Activated CD4-positive, alpha-beta T cell treated with anti-CD3 and anti-CD28 coated beads, Interleukin-2, amount 10 ng/mL, durations not matched to agents 24 days and 14 days (primary cell): ENCODE measurements at regions not wholly inside any gene's neighbourhood (a gene's known extent, or its start where the extent isn't known, plus 50 kb on each side); places are given as distances from the start of the nearest gene placed in this dataset.

Experiments used
- DNase-seq: peaks from one replicate; pipeline ENCODE4 v3.0.0; 2022
- H3K27ac Mint-ChIP-seq: one replicate; pipeline ENCODE4 v1.8.0; 2022; ENCODE audit warnings: mild to moderate bottlenecking, mixed read lengths
- H3K27me3 Mint-ChIP-seq: one replicate; pipeline ENCODE4 v1.8.0; 2022; ENCODE audit warnings: mixed read lengths
- H3K36me3 Mint-ChIP-seq: one replicate; pipeline ENCODE4 v1.8.0; 2022; ENCODE audit warnings: low read depth, mild to moderate bottlenecking, mixed read lengths
- H3K4me1 Mint-ChIP-seq: one replicate; pipeline ENCODE4 v1.8.0; 2021; ENCODE audit warnings: mixed read lengths
- H3K4me3 Mint-ChIP-seq: one replicate; pipeline ENCODE4 v1.8.0; 2022; ENCODE audit warnings: mild to moderate bottlenecking, moderate library complexity, mixed read lengths
- H3K9me3 Mint-ChIP-seq: one replicate; pipeline ENCODE4 v1.8.0; 2021; ENCODE audit warnings: mixed read lengths
- intact Hi-C: fragments of 100-400 bp; cut with micrococcal nuclease; formaldehyde crosslinking; loops from one replicate; pipeline ENCODE4 v1.15.1; 2023

- H3K27me3 Mint-ChIP-seq, result no peaks in the 10 kb centered on the region
- intact Hi-C loops, result no loop called here
- H3K9me3 Mint-ChIP-seq, result no peaks in the 10 kb centered on the region
- H3K4me1 Mint-ChIP-seq, result no peaks in the 10 kb centered on the region
- DNase-seq, result no peak
- H3K4me3 Mint-ChIP-seq, result no peak overlapping the region
- H3K36me3 Mint-ChIP-seq, result no peaks in the 10 kb centered on the region
- no peak overlapping the region for H3K27ac Mint-ChIP-seq
Observed at GRCh38 chr6:113427617-113428016, 429.5 kb upstream of the MARCKS start.

DNA sequence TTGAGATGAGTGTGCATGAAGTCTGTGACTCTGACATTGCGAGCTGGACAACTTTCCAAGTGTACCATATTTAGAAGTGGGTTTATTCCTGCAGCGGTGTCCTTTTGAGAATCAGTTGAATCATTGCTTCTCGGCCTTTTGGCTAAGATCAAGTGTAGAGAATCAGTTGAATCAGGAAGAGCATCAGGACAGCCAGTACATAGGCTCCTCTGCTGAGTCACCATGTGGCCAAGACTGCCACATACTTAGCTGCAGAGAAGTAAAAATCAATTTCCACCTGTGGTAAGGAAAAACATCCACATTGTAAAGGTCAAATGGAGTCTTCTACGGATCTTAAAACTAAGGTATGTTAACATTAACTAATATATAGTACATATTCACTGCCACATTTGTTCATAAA lies 428.4 kb upstream of the MARCKS start:
- Mint-ChIP-seq H3K4me1 (no peaks in the 10 kb centered on the region), H3K4me3 (no peak overlapping the region)

GRCh38 chr6:113432521-113433334 lies 424.4 kb upstream of the MARCKS start:
- no peak for DNase-seq
- Mint-ChIP-seq H3K9me3 (no peaks in the 10 kb centered on the region), H3K27ac (no peak overlapping the region), H3K4me3 (no peak overlapping the region), H3K4me1 (no peaks in the 10 kb centered on the region), H3K36me3 (no peaks in the 10 kb centered on the region), H3K27me3 (no peaks in the 10 kb centered on the region)
- intact Hi-C loops, result no loop called here

More for the DNA sequence above, 428.4 kb upstream of the MARCKS start:
- no peaks in the 10 kb centered on the region for H3K36me3 Mint-ChIP-seq
- intact Hi-C loops, result no loop called here
- H3K27me3 Mint-ChIP-seq, result no peaks in the 10 kb centered on the region
- H3K9me3 Mint-ChIP-seq, result no peaks in the 10 kb centered on the region
- no peak overlapping the region for H3K27ac Mint-ChIP-seq
- DNase-seq, result no peak

- H3K27ac Mint-ChIP-seq, result no peak overlapping the region
- no peaks in the 10 kb centered on the region for H3K4me1 Mint-ChIP-seq
- H3K36me3 Mint-ChIP-seq, result no peaks in the 10 kb centered on the region
- H3K9me3 Mint-ChIP-seq, result no peaks in the 10 kb centered on the region
- no peak overlapping the region for H3K4me3 Mint-ChIP-seq
- intact Hi-C loops, result no loop called here
- H3K27me3 Mint-ChIP-seq, result no peaks in the 10 kb centered on the region
- DNase-seq, result no peak
Observed at GRCh38 chr6:113433335-113433991, 423.7 kb upstream of the MARCKS start.

- intact Hi-C loops, result no loop called here
- Mint-ChIP-seq H3K27ac (no peak overlapping the region), H3K27me3 (no peaks in the 10 kb centered on the region), H3K9me3 (no peaks in the 10 kb centered on the region), H3K4me1 (no peaks in the 10 kb centered on the region), H3K4me3 (no peak overlapping the region), H3K36me3 (no peaks in the 10 kb centered on the region)
- no peak for DNase-seq
Observed at GRCh38 chr6:113434641-113435040, 422.5 kb upstream of the MARCKS start.

DNA sequence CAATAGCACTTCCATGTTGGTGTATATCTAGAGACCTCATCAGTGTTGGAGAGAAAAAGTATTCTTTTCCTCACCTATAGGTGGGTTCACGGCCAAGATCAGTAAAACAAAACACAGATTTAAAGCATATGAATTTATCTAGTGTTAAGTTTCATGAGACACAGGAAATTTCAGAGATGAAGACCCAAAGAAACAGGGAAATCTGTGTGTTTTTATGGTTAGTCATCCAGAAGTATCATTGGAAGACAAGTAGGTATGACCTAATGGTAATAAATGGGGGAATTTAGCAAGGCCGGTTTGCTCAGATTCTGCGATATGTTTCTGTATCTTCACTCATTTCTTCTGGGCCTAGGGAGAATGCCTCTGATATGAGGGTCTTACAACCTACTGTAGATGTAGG lies 419.6 kb upstream of the MARCKS start:
- no peak for DNase-seq
- Mint-ChIP-seq H3K4me1 (no peaks in the 10 kb centered on the region), H3K27me3 (no peaks in the 10 kb centered on the region), H3K9me3 (no peaks in the 10 kb centered on the region), H3K27ac (no peak overlapping the region), H3K4me3 (no peak overlapping the region), H3K36me3 (no peaks in the 10 kb centered on the region)
- intact Hi-C loops, result no loop called here

DNA sequence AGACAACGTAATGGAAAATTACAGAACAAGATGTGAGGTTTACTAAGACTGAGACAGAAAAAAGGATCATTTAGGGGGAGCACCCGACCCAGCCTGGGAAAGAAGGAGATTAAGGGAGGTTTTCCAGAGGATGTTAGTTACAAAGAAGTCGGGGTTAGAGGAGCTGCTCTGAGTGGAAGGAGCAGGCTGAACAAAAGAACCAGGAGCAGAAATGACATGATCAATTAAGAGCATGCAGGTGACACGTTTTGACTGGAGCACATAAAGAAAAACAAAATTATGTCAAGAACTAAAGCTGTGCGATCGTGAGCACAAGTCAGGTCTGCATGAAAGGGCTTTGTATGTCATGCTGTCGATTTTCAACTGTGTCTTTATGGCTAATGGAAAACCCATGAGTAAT lies 417.3 kb upstream of the MARCKS start:
- no peaks in the 10 kb centered on the region for H3K4me1 Mint-ChIP-seq
- intact Hi-C loops, result no loop called here
- DNase-seq, result no peak
- no peaks in the 10 kb centered on the region for H3K9me3 Mint-ChIP-seq
- H3K4me3 Mint-ChIP-seq, result no peak overlapping the region
- no peaks in the 10 kb centered on the region for H3K27me3 Mint-ChIP-seq
- no peaks in the 10 kb centered on the region for H3K36me3 Mint-ChIP-seq
- H3K27ac Mint-ChIP-seq, result no peak overlapping the region

GRCh38 chr6:113442040-113442439 lies 415.1 kb upstream of the MARCKS start:
- intact Hi-C loops, result no loop called here
- no peaks in the 10 kb centered on the region for H3K9me3 Mint-ChIP-seq
- no peak overlapping the region for H3K4me3 Mint-ChIP-seq
- H3K27ac Mint-ChIP-seq, result no peak overlapping the region
- no peaks in the 10 kb centered on the region for H3K27me3 Mint-ChIP-seq
- DNase-seq, result no peak
- no peaks in the 10 kb centered on the region for H3K4me1 Mint-ChIP-seq
- no peaks in the 10 kb centered on the region for H3K36me3 Mint-ChIP-seq

DNA sequence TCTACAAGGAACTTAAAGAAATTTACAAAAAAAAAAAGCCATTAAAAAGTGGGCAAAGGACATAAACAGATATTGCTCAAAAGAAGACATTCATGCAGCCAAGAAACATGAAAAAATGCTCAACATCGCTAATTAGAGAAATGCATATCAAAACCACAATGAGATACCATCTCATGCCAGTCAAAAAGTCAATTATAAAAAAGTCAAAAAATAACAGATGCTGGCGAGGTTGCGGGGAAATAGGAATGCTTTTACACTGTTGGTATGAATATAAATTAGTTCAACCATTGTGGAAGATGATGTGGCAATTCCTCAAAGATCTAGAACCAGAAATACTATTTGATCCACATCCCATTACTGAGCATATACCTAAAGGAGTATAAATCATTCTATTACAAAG lies 411.9 kb upstream of the MARCKS start:
- Mint-ChIP-seq H3K9me3 (no peaks in the 10 kb centered on the region), H3K27ac (no peak overlapping the region), H3K36me3 (no peaks in the 10 kb centered on the region), H3K4me1 (no peaks in the 10 kb centered on the region), H3K27me3 (no peaks in the 10 kb centered on the region), H3K4me3 (no peak overlapping the region)
- intact Hi-C loops, result no loop called here
- DNase-seq, result no peak

DNA sequence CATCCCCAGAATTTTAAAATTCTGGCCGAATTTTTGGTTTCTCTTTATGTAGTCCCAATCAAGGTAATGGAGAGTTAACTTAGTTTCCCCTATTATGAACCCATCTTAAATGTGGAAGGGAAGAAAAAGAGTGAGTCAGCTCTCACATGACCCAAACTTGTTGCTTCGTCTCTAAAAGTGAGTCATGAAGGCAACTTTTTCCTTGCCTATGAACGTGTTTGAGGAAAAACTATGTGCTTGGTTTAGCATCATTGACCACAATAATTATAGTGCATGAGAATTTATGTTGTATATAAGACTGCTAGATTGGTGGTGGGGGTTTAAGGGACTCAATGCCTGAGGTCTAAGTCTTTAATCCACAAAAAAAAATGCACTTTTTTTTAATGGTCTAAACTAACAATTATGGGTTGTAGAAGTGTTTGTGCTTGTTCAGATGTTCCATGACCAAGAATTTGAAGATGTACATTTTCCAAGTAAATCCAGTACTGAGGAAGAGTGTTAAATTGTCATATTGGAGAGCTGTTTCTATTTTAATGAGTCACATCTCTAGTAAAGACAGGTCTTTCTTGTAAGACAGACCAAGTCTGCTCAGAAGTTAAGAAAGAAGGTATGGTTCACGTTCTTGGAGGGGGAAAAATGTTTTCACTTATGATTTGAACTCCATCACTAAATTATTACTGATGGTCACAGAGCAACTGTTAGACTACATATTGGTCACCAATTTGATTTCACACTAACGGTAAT lies 409.9 kb upstream of the MARCKS start:
- Mint-ChIP-seq H3K4me3 (no peak overlapping the region), H3K9me3 (no peaks in the 10 kb centered on the region), H3K27me3 (no peaks in the 10 kb centered on the region), H3K27ac (no peak overlapping the region), H3K4me1 (no peaks in the 10 kb centered on the region), H3K36me3 (no peaks in the 10 kb centered on the region)
- DNase-seq, result no peak
- intact Hi-C loops, result no loop called here

DNA sequence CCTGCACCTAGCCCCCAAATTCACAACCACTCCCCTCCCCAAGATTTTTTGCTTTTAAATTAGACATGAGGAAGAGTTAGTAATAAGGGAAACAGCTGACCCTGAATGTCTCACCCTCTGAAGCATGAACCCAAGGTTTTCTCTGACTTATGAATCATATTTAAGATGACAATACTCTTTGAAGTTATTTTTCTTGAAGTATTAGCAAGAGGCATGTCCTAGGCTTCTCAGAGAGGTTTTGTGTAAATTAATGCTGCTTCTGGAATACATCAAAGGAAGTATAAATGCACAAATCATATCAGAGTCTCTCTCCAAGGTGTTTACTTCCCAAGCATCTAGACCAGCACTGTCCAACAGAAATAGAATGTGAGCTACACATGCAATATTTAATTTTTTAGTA lies 408.1 kb upstream of the MARCKS start:
- no peak overlapping the region for H3K27ac Mint-ChIP-seq
- no peaks in the 10 kb centered on the region for H3K36me3 Mint-ChIP-seq
- H3K4me3 Mint-ChIP-seq, result no peak overlapping the region
- no peaks in the 10 kb centered on the region for H3K27me3 Mint-ChIP-seq
- no peak for DNase-seq
- no peaks in the 10 kb centered on the region for H3K4me1 Mint-ChIP-seq
- intact Hi-C loops, result no loop called here
- H3K9me3 Mint-ChIP-seq, result no peaks in the 10 kb centered on the region

DNA sequence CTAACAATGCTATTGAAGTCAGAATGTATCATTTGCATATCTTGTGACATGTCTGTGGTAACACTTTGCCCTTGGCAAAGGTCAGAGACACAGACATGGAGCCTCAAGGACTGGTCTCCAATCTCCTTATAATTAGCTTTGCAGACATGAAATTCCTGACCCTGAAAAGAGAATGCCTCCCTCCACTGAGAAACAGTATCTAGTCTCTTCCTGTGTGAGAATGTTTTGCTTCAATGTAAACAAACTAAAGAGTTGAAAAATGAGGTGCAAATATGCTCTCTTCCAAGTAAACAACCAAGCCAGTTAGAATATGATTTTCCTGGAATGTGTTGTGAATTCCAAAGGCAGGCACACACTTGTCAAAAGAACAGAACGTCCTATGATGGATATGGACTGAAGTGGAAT lies 407.1 kb upstream of the MARCKS start:
- H3K4me3 Mint-ChIP-seq, result no peak overlapping the region
- H3K4me1 Mint-ChIP-seq, result no peaks in the 10 kb centered on the region
- no peaks in the 10 kb centered on the region for H3K9me3 Mint-ChIP-seq
- H3K36me3 Mint-ChIP-seq, result no peaks in the 10 kb centered on the region
- intact Hi-C loops, result no loop called here
- no peaks in the 10 kb centered on the region for H3K27me3 Mint-ChIP-seq
- no peak overlapping the region for H3K27ac Mint-ChIP-seq
- no peak for DNase-seq

- no peaks in the 10 kb centered on the region for H3K27me3 Mint-ChIP-seq
- H3K4me3 Mint-ChIP-seq, result no peak overlapping the region
Observed at GRCh38 chr6:113451049-113451448, 406.1 kb upstream of the MARCKS start.

GRCh38 chr6:113457198-113457597 lies 399.9 kb upstream of the MARCKS start:
- Mint-ChIP-seq H3K9me3 (no peaks in the 10 kb centered on the region), H3K27me3 (no peaks in the 10 kb centered on the region), H3K4me3 (no peak overlapping the region), H3K36me3 (no peaks in the 10 kb centered on the region), H3K27ac (no peak overlapping the region), H3K4me1 (no peaks in the 10 kb centered on the region)
- DNase-seq, result no peak
- intact Hi-C loops, result no loop called here

More at GRCh38 chr6:113451049-113451448, 406.1 kb upstream of the MARCKS start:
- no peak overlapping the region for H3K27ac Mint-ChIP-seq
- H3K36me3 Mint-ChIP-seq, result no peaks in the 10 kb centered on the region
- no peaks in the 10 kb centered on the region for H3K9me3 Mint-ChIP-seq
- DNase-seq, result no peak
- no peaks in the 10 kb centered on the region for H3K4me1 Mint-ChIP-seq
- intact Hi-C loops, result no loop called here
